GM12865 (cell line): ENCODE measurements at regions not wholly inside any gene's neighbourhood (a gene's known extent, or its start where the extent isn't known, plus 50 kb on each side); places are given as distances from the start of the nearest gene placed in this dataset.

ENCODE experiments used
- DNase-seq: peaks from one replicate; pipeline ENCODE4 v3.0.0; 2010; ENCODE audit warnings: low read depth
- H3K4me3 ChIP-seq: 2 replicates; pipeline ENCODE4 v1.5.1; 2011; ENCODE audit warnings: mild to moderate bottlenecking, low read depth, low read length, control low read depth
- TF ChIP-seq, protein P1 (sequence below): IDR thresholded peaks from 2 replicates; pipeline ENCODE4 v1.5.1; 2011; ENCODE audit warnings: low read length, control low read depth, low read depth, inconsistent platforms; ENCODE audit not compliant: insufficient read depth; ENCODE audit errors: missing control alignments

DNA sequence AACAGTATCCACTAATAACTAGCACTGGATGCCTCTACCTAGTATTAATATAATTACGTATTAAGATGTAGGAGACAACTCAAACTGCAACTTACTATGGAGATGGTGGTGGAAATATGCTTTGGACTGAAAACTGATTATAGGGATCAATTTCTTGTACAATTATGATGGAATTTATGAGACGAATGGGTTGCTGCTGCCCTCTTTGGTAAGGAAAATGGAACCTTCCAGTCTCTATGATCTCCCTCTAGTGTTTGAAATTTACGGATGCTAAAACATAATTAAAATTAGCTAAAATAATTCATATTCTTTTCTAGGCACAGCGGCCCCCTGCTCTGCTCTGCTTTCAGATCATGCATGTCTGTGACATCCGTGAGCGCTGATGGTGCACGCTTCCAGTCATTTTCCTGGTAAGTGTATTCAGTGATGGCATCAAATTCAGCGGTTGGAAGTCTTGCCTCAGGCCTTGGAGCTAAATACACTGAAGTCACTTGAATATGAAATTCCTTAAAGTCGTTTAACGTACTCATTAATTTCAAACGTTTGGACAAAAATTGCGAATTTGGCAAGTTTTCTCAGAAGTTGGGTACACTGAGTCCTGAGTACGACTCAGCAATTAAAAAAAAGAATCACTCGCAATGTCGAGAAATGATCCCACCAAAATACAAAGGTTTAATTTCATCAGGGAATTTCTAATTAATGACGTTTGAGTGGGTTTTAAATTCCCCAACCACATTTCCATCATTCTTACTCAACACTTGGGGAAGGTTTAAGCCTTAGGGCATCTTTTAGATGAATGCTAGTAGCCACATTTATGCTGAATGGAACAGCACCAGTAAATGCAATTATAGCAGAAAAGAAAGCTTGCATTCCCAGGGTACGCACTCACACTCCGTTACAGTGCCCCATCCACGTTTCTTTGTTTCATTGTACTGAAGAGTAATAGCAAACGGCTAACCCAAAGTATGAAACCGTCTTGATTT lies 132.6 kb downstream of the NR2F2 start:
- TF ChIP-seq, protein P1, sequence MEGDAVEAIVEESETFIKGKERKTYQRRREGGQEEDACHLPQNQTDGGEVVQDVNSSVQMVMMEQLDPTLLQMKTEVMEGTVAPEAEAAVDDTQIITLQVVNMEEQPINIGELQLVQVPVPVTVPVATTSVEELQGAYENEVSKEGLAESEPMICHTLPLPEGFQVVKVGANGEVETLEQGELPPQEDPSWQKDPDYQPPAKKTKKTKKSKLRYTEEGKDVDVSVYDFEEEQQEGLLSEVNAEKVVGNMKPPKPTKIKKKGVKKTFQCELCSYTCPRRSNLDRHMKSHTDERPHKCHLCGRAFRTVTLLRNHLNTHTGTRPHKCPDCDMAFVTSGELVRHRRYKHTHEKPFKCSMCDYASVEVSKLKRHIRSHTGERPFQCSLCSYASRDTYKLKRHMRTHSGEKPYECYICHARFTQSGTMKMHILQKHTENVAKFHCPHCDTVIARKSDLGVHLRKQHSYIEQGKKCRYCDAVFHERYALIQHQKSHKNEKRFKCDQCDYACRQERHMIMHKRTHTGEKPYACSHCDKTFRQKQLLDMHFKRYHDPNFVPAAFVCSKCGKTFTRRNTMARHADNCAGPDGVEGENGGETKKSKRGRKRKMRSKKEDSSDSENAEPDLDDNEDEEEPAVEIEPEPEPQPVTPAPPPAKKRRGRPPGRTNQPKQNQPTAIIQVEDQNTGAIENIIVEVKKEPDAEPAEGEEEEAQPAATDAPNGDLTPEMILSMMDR: no peak
- no peak for DNase-seq
- H3K4me3 ChIP-seq: no peak overlapping the region

DNA sequence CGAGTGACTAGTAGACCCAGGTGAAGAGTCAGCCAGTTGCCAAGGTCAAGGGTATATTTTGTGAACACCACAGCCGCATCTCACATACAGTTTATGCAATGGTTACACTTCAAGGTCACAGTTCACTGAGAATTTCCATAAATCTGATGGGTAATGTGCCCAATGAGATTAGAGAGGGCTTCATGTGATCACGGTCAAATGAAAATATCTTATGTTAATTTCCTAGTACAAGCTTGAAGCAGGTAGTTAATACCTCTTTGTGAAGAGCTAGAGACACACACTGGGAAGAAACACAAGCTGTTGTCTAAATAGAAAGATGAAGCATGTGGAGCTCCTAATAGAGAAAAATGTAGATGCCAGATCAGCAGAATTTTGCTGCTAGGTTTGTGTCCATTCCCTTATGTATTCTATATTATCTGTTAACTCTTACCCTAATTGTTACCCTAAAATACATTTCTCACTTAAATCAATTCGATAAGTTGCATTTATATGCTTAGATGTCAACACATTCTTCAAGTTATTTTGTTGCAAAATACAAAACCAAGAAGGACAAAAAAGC lies 136.0 kb downstream of the NR2F2 start:
- no peak overlapping the region for H3K4me3 ChIP-seq
- TF ChIP-seq, protein P1: no peak
- DNase-seq: no peak

DNA sequence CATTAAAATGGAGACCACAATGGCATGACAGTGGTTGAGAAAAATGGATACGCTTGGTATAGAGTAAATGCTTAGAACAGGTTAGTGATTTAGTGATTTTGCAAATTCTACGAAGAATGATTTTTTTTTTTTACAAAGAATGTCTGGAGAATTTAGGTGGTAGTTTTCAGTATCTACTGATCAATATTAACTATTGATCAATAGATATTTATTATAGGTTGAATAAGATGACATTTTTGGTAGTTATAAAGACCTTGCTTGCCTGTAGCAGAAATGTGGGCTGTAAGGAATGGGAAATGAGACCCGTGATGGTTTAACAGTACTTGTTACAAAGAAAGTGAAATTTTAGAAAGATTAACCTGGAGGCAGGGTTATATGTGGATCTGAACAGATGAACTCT lies 137.5 kb downstream of the NR2F2 start:
- TF ChIP-seq, protein P1: no peak
- no peak overlapping the region for H3K4me3 ChIP-seq
- DNase-seq: no peak

DNA sequence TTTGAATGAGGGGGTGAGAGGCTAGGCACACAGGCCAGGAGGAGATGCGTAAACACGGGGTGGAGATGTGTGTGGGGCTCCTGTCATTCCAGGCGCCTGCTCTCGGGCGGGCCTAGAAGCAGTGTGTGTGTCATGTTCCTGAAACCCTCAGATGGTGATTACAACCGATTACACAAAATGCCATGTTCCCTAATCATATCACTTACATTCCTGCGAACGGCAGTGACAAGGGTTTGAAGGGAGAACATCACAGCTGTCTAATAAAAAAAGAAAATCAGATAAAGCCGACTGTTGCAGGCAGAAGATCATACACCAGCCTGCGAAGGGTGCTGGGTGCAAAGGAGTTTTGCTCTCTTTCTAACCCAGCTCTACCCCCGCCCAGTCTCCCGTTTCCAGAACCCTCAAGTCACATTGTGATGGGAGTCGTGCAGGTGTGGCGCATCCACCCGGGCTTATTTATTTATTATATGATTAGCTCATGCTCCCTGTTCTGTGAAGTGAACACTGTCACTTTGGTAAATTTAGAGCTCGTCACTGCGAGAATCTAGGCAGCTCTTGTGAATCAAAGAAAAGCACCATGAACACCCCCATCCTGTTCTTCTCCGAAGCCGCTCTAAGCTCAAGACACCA lies 140.3 kb downstream of the NR2F2 start:
- TF ChIP-seq, protein P1: no peak
- H3K4me3 ChIP-seq: no peak overlapping the region
- DNase-seq: no peak

DNA sequence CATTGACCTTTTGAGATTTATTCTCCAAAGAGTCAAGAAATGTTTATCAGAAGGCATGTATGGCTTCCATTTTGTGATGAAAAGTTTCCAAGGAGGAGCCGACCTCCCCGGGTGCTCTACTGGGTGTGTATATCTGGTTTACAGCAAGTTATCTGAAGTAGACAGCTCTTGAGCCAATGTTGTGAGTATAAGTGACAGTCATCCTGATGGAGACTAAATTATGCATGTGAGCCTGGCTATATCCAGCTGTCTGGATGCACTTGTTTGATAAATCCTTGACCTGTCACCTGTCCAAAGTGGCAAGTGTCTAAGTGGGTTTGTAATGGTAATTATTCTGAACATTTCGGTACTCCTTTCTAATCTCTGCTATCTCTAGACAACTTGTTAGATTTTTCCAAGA lies 142.2 kb downstream of the NR2F2 start:
- TF ChIP-seq, protein P1: no peak
- H3K4me3 ChIP-seq: no peak overlapping the region
- DNase-seq: no peak

DNA sequence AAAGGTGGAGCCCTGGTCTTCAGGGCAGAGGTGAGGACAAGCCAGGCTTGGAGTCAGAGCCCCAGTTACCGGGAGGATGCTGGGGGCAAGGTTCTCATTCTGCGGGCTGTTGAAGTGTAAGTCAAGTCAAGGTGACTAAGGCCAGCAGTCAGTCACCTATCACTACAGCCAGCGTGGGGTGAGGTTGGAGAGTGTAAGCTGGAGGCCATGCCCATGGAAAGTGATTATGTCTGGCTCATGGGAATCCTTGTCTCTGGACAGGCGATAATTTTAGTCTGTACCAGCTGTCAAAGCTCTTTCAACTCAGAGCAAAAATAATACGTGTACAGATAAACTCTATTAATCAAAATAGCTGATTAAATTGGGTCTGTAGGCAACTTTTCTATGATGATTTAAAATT lies 143.1 kb downstream of the NR2F2 start:
- no peak for DNase-seq
- H3K4me3 ChIP-seq: no peak overlapping the region
- TF ChIP-seq, protein P1: no peak
